Activated CD4-positive, alpha-beta T cell treated with anti-CD3 and anti-CD28 coated beads, Interleukin-2, amount 10 ng/mL, durations not matched to agents 7 days and 5 days (primary cell): ENCODE measurements at regions not wholly inside any gene's neighbourhood (a gene's known extent, or its start where the extent isn't known, plus 50 kb on each side); places are given as distances from the start of the nearest gene placed in this dataset.

Experiments
- CTCF ChIA-PET: fragments of 350-600 bp; sonication (Branson Sonifier 250); formaldehyde crosslinking; loops from one replicate; lab custom pipeline; 2021; ENCODE audit warnings: antibody characterized with exemption; lab: Charles Lee
- POLR2A ChIA-PET: fragments of 350-600 bp; sonication (Branson Sonifier 250); formaldehyde crosslinking; loops from one replicate; lab custom pipeline; 2021; ENCODE audit warnings: antibody characterized with exemption; lab: Charles Lee
- DNase-seq: peaks from one replicate; pipeline ENCODE4 v3.0.0-alpha.2; 2020
- H3K27ac Mint-ChIP-seq: one replicate; pipeline ENCODE4 v1.8.0; 2021; ENCODE audit warnings: mild to moderate bottlenecking, moderate library complexity, mixed read lengths
- H3K27me3 Mint-ChIP-seq: one replicate; pipeline ENCODE4 v1.8.0; 2021; ENCODE audit warnings: mixed read lengths
- H3K36me3 Mint-ChIP-seq: one replicate; pipeline ENCODE4 v1.8.0; 2021; ENCODE audit warnings: low read depth, mixed read lengths
- H3K4me1 Mint-ChIP-seq: one replicate; pipeline ENCODE4 v1.8.0; 2021; ENCODE audit warnings: mixed read lengths
- H3K4me3 Mint-ChIP-seq: one replicate; pipeline ENCODE4 v1.8.0; 2021; ENCODE audit warnings: mild to moderate bottlenecking, moderate library complexity, mixed read lengths
- H3K9me3 Mint-ChIP-seq: one replicate; pipeline ENCODE4 v1.8.0; 2021; ENCODE audit warnings: mixed read lengths

DNA sequence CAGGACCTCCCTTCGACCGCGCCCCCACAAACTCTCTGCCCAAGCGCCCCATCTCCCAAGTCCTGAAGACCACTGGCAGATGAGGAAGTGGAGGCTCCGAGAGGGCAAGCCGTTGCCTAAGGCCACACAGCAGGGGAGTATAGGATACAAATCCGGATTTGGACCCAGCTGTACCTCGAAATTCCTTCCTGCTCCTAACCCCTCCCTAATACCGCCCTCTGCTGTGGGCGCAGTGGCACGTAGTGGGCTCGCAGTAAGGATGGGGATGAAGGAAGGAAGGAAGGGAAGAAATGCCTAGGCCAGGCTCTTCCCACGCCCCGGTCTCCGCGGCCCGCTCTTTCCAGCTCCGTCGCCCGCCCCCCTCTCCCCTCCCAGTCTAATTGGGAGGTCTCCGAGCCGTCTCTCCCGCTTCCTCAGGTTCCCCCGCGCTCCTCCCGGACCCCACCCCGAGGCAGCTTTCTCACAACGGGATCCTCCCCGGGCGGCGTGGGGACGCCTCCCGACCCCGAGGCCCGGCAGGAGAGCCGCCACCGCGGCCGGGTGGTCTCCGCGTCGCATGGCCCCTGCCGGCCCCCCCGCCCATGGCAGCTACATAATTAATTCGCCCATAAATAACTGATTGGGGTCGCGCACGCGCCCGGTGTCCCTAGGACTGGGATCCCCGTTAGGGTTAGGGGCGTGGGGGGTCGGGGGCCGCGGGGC lies 138.9 kb downstream of the C9orf50 start:
- H3K27ac Mint-ChIP-seq, result peak overlapping the region; percentile 13
- ChIA-PET POLR2A (no interaction called here), CTCF (interaction anchor here (0.9 to 1.5 kb wide), 3 partner anchors 13 to 102 kb away, joined by 3 to 4 read pairs (median 3); no protein-coding TSS in a partner anchor)
- H3K4me1 Mint-ChIP-seq, result peaks cover 24% of the 10 kb centered on the region
- H3K36me3 Mint-ChIP-seq, result no peaks in the 10 kb centered on the region
- peak overlapping the region; percentile 15 for H3K4me3 Mint-ChIP-seq
- no peak for DNase-seq
- H3K27me3 Mint-ChIP-seq, result peaks cover 22% of the 10 kb centered on the region
- no peaks in the 10 kb centered on the region for H3K9me3 Mint-ChIP-seq

DNA sequence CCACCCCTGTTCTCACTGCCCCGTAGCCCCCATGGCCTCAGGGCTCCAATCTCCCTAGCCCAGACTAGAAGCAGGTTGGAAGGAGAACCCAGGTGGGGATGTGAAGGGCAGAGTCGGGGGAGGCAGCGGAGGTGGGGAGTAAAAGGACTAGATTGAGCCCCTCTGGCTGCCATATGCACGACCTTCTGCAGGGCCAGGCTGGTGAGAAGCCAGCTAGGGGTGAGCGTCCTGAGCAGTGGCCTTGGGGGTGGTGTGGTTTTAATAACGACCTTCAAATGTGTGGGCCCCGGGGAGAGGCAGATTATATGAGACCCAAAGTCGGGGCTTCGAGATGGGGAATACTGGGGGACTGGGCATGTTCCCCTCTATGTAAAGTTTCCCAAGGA lies 139.5 kb downstream of the C9orf50 start:
- Mint-ChIP-seq H3K36me3 (no peaks in the 10 kb centered on the region), H3K4me1 (peaks cover 21% of the 10 kb centered on the region), H3K27me3 (peaks cover 22% of the 10 kb centered on the region), H3K4me3 (peak overlapping the region; percentile 15), H3K27ac (no peak overlapping the region), H3K9me3 (no peaks in the 10 kb centered on the region)
- ChIA-PET POLR2A (no interaction called here), CTCF (interaction anchor here (1.5 kb wide), 1 partner anchor 14 kb away, joined by 4 read pairs; no protein-coding TSS in a partner anchor)
- DNase-seq, result no peak

DNA sequence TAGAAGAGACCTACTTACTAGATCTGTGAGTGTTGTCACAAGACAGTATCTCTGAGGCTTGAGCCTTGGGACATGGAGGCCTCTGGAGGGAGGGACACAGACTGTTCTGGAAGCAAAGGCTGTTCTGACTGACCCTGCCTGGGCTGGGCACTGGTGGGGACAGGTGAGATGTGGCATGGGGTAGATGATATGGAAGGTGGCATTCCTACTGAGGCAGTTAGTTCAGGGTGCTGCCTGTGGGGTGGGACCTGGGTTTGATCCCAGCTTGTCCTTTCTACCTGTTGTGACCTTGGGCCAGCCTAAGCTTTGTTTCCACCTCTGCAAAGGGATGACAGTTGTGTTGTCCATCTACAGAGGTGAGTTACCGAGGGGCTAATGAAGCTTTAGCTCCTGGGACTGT lies 140.2 kb downstream of the C9orf50 start:
- no peak overlapping the region for H3K4me3 Mint-ChIP-seq
- no peaks in the 10 kb centered on the region for H3K36me3 Mint-ChIP-seq
- H3K4me1 Mint-ChIP-seq, result peaks cover 19% of the 10 kb centered on the region
- no peak overlapping the region for H3K27ac Mint-ChIP-seq
- no peaks in the 10 kb centered on the region for H3K9me3 Mint-ChIP-seq
- CTCF ChIA-PET, result interaction anchor here (1.5 kb wide), 1 partner anchor 14 kb away, joined by 4 read pairs; no protein-coding TSS in a partner anchor
- POLR2A ChIA-PET, result no interaction called here
- DNase-seq, result no peak
- peaks cover 22% of the 10 kb centered on the region for H3K27me3 Mint-ChIP-seq

DNA sequence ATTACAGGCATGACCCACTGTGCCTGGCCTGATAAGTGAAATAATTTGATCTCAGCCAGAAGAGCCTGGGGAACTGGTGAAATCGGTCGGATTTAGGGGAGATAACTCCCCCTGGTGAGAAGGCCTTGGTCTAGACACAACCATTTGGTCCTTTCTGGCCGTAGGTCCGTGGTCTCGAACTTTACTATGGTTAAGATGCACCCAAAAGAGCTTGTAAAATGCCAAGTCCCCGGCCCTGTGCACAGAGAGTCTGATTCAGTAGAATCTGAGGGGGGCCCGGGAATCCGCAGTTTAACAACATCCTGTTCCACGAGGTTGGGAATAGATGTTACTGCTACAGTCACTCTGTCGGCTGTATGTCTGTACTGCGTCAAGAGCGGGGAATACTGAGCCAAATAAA lies 140.7 kb downstream of the C9orf50 start:
- H3K4me1 Mint-ChIP-seq, result peaks cover 14% of the 10 kb centered on the region
- H3K36me3 Mint-ChIP-seq, result no peaks in the 10 kb centered on the region
- ChIA-PET POLR2A (no interaction called here), CTCF (interaction anchor here (1.5 kb wide), 1 partner anchor 15 kb away, joined by 4 read pairs; no protein-coding TSS in a partner anchor)
- DNase-seq, result no peak
- no peak overlapping the region for H3K4me3 Mint-ChIP-seq
- H3K9me3 Mint-ChIP-seq, result no peaks in the 10 kb centered on the region
- H3K27ac Mint-ChIP-seq, result no peak overlapping the region
- peaks cover 22% of the 10 kb centered on the region for H3K27me3 Mint-ChIP-seq

DNA sequence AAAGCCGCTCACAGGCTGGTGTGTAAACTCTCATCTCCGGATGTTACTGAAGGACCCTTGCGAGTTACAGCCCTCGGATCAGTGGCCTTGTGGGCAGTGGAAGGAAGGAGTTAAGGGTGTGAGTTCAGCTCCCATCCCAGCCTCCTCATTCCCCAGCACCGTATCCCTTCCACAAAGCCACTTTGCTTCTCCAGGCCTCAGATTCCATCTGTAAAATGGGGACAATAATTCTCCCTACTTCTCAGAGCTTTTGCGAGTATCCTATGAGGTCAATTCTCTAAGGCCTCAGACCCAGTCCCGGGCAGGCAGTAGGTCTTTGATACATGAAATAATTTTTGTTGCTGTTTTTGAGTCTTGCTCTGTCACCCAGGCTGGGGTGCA lies 141.3 kb downstream of the C9orf50 start:
- CTCF ChIA-PET, result no interaction called here
- Mint-ChIP-seq H3K27me3 (peaks cover 22% of the 10 kb centered on the region), H3K4me1 (peaks cover 12% of the 10 kb centered on the region), H3K27ac (no peak overlapping the region), H3K9me3 (peaks cover 3% of the 10 kb centered on the region), H3K36me3 (no peaks in the 10 kb centered on the region), H3K4me3 (no peak overlapping the region)
- DNase-seq, result no peak
- POLR2A ChIA-PET, result no interaction called here

DNA sequence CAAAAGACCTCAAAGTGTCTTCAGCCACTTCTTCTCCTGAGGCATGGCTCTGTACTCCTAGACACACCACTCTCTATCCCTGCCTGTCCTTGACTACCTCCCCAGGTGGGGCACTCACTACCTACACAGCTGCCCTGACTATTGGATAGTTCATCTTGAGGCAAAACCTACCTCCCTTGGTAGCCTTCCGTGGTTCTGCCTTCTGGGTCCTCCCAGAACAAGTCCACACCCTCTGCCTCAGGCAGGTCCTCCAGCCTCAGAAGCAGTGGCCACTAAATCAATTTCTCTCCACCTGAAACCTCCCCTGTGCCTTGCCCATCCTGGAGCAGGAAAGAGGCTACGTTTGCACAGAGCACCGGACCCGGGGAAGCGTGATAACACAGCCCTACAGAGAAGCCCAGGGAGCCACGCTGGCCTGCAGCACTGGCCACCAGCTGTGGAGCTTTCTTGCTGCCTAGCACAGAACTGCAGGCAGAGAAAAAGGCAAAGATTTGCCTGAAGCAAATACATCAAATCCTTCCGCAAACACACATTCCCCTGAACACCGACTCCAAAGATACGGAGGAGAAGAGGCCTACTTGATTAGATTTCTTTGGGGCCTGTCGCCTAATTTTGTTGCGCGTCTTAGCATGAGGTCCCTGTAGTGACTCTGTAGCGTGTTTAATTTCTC lies 141.8 kb downstream of the C9orf50 start:
- DNase-seq, result no peak
- ChIA-PET CTCF (no interaction called here), POLR2A (no interaction called here)
- Mint-ChIP-seq H3K9me3 (peaks cover 3% of the 10 kb centered on the region), H3K27me3 (peaks cover 21% of the 10 kb centered on the region), H3K27ac (no peak overlapping the region), H3K4me1 (peaks cover 7% of the 10 kb centered on the region), H3K4me3 (no peak overlapping the region), H3K36me3 (no peaks in the 10 kb centered on the region)

DNA sequence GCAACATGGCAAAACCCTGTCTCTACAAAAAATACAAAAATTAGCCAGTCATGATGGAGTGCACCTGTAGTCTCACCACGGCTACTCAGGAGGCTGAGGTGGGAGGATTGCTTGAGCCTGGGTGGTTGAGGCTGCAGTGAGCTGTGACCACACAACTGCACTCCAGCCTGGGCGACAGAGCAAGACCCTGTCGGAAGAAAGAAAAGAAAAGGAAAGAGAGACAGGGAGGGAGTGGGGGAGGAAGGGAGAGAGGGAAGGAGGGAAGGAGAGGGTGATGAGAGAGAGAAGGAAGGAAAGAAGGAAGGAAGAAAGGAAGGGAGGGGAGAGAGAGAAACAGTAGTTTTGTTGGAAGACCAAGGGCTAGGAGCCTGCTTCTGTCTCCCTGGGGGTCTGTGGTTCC lies 142.4 kb downstream of the C9orf50 start:
- DNase-seq, result no peak
- Mint-ChIP-seq H3K27ac (no peak overlapping the region), H3K9me3 (peaks cover 3% of the 10 kb centered on the region), H3K36me3 (no peaks in the 10 kb centered on the region), H3K4me3 (no peak overlapping the region), H3K4me1 (peaks cover 1% of the 10 kb centered on the region), H3K27me3 (peaks cover 21% of the 10 kb centered on the region)
- POLR2A ChIA-PET, result no interaction called here
- CTCF ChIA-PET, result no interaction called here

DNA sequence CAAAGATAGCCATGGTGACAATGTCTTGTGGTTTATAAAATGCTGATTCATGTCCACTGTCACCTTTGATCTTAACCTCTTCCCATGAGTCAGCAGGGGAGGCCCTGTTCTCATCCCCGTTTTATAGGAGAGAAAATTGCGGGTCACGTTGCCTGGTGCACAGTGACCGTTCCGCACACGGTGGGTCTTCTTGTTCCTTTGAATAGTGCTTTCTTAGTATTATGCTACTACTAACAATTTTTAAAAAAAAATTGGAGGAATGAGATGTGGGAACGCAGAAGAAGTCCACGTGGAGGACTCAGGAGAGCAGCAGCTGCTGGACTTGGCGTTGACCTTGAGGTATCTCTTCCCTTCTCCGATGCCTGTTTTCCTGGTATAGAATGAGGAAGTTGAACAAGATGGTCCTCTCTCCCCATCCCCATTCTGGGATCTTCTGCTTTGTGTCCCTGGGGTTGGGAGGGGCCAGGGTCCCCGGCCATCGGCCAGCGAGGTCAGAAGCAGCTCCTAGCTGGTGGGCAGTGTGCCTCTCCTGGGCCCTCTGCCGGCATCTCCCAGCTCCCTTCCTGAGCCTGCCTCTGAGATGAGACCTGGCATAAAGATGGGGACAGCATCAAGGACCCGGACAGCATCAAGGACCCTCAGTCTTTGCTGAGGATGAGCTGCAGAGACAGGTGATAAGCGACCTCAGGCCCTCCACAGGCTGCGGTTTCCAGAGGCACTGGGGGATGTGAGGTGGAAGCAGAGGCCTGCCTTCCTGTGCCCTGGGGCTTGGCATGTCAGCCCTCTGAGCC lies 143.9 kb downstream of the C9orf50 start:
- ChIA-PET CTCF (interaction anchor here (0.8 to 1.3 kb wide), 2 partner anchors 12 to 17 kb away, joined by 3 to 5 read pairs; no protein-coding TSS in a partner anchor), POLR2A (no interaction called here)
- Mint-ChIP-seq H3K4me3 (no peak overlapping the region), H3K27ac (no peak overlapping the region), H3K27me3 (peaks cover 17% of the 10 kb centered on the region), H3K36me3 (no peaks in the 10 kb centered on the region), H3K4me1 (no peaks in the 10 kb centered on the region), H3K9me3 (peaks cover 3% of the 10 kb centered on the region)
- DNase-seq, result no peak

DNA sequence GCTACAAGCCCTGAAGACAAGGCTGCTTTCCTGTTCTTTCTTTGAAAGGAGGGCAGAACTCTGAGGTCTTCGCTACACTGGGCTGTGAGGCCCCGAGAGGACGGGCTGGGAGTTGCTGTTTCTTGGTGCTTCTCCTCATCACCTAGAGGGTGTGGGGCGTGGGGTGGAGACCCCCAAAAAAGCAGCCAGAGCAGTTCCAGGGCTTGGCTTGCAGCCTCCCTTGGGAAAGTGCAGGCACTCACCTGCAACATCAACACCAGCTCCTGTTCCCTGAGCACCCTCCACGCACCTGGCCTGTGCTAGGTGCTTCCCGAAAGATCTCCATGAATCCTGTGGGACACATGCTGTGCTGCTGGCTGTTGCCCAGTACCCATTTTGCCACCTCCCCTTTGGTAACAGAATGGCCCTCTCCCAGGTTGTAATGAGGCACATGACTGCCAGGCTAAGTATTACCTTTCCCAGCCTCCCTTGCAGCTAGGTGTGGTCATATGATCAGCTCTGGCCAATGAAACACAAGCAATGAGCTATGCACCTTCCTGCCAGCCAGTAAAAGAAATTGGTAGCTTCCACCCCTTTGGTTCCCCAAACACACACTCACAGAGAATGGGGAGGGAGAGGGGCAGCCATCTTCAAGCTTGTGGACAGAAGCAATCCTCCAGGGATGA lies 146.0 kb downstream of the C9orf50 start:
- CTCF ChIA-PET, result interaction anchor here (0.6 to 1.0 kb wide), 3 partner anchors 9 to 1579 kb away, joined by 3 to 7 read pairs (median 3); no protein-coding TSS in a partner anchor
- peaks cover 2% of the 10 kb centered on the region for H3K4me1 Mint-ChIP-seq
- POLR2A ChIA-PET, result no interaction called here

DNA sequence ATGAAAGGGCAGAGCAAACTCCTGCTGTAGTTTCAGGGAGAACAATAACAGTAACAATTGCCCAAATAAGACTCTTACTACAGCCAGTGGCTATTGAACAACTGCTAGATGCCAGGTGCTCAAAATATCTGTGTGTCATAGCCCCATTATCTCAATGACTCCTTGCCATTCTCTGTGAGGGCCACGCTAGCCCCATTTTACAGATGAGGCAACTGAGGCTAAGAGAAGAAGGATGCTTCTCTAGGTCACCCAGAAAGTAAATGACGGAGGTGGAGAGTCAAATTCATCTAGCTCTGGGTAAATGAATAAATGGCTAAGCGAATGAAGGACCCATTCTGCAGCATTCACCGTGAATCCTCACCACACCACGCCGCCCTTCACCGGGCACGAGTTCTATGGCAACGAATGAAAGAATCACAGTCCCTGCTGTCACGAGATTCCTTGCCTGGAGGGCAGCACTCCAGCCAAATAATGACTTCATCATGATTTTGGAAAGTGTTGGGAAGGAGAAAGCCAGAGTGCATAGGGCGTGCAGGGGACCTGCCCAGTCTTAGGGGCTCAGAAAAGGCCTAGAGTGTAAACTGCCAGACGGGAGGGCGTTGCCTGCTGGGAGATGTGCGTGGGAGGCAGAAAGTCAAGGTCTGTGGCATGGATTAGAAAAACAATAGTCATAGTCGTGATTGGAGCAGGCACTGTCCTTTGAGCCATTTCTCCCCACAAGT lies 147.2 kb downstream of the C9orf50 start:
- H3K27me3 Mint-ChIP-seq, result peaks cover under 1% of the 10 kb centered on the region
- no peak overlapping the region for H3K27ac Mint-ChIP-seq
- POLR2A ChIA-PET, result no interaction called here
- H3K4me1 Mint-ChIP-seq, result peaks cover 2% of the 10 kb centered on the region
- peaks cover 3% of the 10 kb centered on the region for H3K9me3 Mint-ChIP-seq
- no peaks in the 10 kb centered on the region for H3K36me3 Mint-ChIP-seq
- CTCF ChIA-PET, result interaction anchor here (1.3 kb wide), 1 partner anchor 13 kb away, joined by 4 read pairs; no protein-coding TSS in a partner anchor
- DNase-seq, result no peak
- H3K4me3 Mint-ChIP-seq, result no peak overlapping the region

More for the DNA sequence above, 146.0 kb downstream of the C9orf50 start:
- H3K4me3 Mint-ChIP-seq, result no peak overlapping the region
- DNase-seq, result no peak
- no peaks in the 10 kb centered on the region for H3K36me3 Mint-ChIP-seq
- H3K27me3 Mint-ChIP-seq, result peaks cover 5% of the 10 kb centered on the region
- no peak overlapping the region for H3K27ac Mint-ChIP-seq
- H3K9me3 Mint-ChIP-seq, result peaks cover 3% of the 10 kb centered on the region

DNA sequence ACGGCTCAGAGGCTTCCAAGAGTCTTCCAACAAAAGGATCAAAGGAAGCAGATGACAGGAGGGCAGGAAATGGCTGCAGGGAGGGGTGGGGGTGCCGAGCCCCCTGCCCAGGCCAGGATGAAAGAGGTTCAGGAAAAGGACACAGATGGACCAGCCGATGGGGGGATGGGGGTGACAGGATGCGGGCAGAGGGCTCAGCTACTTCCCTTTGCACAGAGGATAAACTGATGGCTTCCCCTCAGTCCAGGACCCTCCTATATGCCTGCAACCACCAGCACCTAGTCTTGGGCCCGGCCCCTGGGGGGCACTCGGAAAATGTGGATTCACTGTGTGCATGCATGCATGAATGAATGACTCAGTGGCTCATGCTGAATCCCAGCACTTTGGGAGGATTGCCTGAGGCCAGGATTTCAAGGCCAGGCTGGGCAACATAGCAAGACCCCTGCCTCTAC lies 148.2 kb downstream of the C9orf50 start:
- no peak for DNase-seq
- no peaks in the 10 kb centered on the region for H3K27me3 Mint-ChIP-seq
- H3K4me1 Mint-ChIP-seq, result peaks cover 4% of the 10 kb centered on the region
- ChIA-PET CTCF (no interaction called here), POLR2A (no interaction called here)
- H3K9me3 Mint-ChIP-seq, result peaks cover 3% of the 10 kb centered on the region
- no peaks in the 10 kb centered on the region for H3K36me3 Mint-ChIP-seq
- H3K27ac Mint-ChIP-seq, result no peak overlapping the region
- no peak overlapping the region for H3K4me3 Mint-ChIP-seq
